Activated B cell treated with CpG ODN at 0.5 μM for 24 hours (primary cell): ENCODE measurements at regions not wholly inside any gene's neighbourhood (a gene's known extent, or its start where the extent isn't known, plus 50 kb on each side); places are given as distances from the start of the nearest gene placed in this dataset.

Experiments
- ATAC-seq: fragments of 200-7000 bp; cut with Tn5 transposase; one replicate; pipeline ENCODE4 v1.10.0; 2021; ENCODE audit warnings: low read depth, mild to moderate bottlenecking, moderate library complexity
- CTCF ChIA-PET: fragments of 350-600 bp; sonication (Branson Sonifier 250); formaldehyde crosslinking; loops from one replicate; lab custom pipeline; 2021; ENCODE audit warnings: antibody characterized with exemption; lab: Charles Lee
- POLR2A ChIA-PET: fragments of 350-600 bp; sonication (Branson Sonifier 250); formaldehyde crosslinking; loops from one replicate; lab custom pipeline; 2021; ENCODE audit warnings: antibody characterized with exemption; lab: Charles Lee
- DNase-seq: peaks from one replicate; pipeline ENCODE4 v3.0.0; 2022
- H3K27ac Mint-ChIP-seq: one replicate; pipeline ENCODE4 v1.8.0; 2020; ENCODE audit warnings: mixed read lengths
- H3K27me3 Mint-ChIP-seq: one replicate; pipeline ENCODE4 v1.8.0; 2021; ENCODE audit warnings: mixed read lengths
- H3K36me3 Mint-ChIP-seq: one replicate; pipeline ENCODE4 v1.8.0; 2021; ENCODE audit warnings: low read depth, mixed read lengths
- H3K4me1 Mint-ChIP-seq: one replicate; pipeline ENCODE4 v1.8.0; 2021; ENCODE audit warnings: mixed read lengths
- H3K4me3 Mint-ChIP-seq: one replicate; pipeline ENCODE4 v1.8.0; 2020; ENCODE audit warnings: mild to moderate bottlenecking, mixed read lengths
- H3K9me3 Mint-ChIP-seq: one replicate; pipeline ENCODE4 v1.8.0; 2020; ENCODE audit warnings: mixed read lengths
- intact Hi-C: fragments of 100-400 bp; cut with micrococcal nuclease; formaldehyde crosslinking; loops from one replicate; pipeline ENCODE4 v1.15.1; 2024
- TF ChIP-seq, protein P1 (sequence below): fragments of 200-600 bp; IDR thresholded peaks from one replicate; pipeline ENCODE4 v1.8.0; 2022; ENCODE audit warnings: antibody characterized with exemption, mild to moderate bottlenecking

DNA sequence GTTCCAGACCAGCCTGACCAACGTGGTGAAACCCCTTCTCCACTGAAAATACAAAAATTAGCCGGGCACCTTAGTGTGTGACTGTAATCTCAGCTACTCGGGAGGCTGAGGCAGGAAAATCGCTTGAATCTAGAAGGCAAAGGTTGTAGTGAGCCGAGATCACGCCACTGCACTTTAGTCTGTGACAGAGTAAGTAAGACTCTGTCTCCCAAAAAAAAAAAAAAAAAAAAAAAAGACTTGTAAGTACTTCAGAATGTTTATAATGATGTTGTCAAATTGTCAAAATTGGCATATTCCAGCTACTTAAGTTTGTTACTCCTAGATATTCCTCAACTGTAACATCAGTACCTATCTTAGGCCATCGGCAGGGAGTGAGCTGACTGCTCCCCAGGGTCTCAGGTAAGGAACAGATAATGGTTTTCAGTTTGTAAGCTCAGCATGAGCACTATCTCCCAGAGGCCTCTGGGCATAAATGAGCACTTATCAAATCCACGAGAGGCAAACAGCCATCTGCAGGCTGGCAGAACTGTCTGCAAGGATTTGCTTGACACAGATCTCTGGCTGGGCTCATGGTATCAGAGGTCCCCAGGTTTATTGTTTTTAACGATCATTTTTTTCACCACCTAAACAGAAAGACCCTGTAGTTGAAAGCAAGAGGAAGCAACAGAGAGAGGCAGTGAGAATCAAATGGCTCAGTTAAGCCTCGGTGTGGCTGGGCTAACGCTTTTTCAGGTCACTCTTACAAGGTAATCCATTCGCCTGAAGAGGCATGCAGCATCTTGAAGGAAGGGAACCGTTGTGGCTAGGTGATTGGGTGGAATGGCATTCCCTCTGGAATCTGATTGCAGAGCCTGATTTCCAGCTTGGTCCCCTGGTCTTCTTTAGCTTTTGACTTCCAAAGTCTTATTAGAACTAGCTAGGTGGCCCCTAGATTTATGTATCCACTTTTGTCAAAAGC, 115.9 kb downstream of the LY86 start:
- ATAC-seq: no peak
- Mint-ChIP-seq H3K36me3 (no peaks in the 10 kb centered on the region), H3K4me1 (no peaks in the 10 kb centered on the region), H3K4me3 (no peak overlapping the region), H3K27me3 (peaks cover 18% of the 10 kb centered on the region), H3K27ac (no peak overlapping the region), H3K9me3 (no peaks in the 10 kb centered on the region)
- ChIA-PET POLR2A (no interaction called here), CTCF (no interaction called here)
- TF ChIP-seq, protein P1, sequence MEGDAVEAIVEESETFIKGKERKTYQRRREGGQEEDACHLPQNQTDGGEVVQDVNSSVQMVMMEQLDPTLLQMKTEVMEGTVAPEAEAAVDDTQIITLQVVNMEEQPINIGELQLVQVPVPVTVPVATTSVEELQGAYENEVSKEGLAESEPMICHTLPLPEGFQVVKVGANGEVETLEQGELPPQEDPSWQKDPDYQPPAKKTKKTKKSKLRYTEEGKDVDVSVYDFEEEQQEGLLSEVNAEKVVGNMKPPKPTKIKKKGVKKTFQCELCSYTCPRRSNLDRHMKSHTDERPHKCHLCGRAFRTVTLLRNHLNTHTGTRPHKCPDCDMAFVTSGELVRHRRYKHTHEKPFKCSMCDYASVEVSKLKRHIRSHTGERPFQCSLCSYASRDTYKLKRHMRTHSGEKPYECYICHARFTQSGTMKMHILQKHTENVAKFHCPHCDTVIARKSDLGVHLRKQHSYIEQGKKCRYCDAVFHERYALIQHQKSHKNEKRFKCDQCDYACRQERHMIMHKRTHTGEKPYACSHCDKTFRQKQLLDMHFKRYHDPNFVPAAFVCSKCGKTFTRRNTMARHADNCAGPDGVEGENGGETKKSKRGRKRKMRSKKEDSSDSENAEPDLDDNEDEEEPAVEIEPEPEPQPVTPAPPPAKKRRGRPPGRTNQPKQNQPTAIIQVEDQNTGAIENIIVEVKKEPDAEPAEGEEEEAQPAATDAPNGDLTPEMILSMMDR: no peak
- DNase-seq: no peak
- intact Hi-C loops: no loop called here

DNA sequence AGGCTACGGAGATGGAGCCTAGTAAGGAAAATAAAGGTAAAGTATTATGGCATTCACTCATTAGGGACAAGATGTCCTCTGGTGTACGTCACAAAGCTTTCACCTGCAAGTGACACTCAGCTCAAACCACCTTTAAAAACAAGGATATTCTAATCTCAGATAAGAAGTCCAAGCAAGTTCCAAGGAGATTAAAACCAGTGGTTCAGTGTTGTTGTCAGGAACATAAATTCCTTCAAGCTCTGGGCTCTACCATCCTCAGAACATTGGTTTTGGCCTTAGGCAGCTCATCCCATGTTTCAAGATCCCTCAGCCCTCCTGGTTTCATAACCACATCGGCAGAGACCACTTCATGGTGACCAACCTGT, 116.5 kb downstream of the LY86 start:
- ATAC-seq (no peak), DNase-seq (no peak)
- H3K27ac Mint-ChIP-seq: no peak overlapping the region
- intact Hi-C loops: no loop called here
- POLR2A ChIA-PET: no interaction called here
- CTCF ChIA-PET: no interaction called here
- TF ChIP-seq, protein P1: no peak
- H3K9me3 Mint-ChIP-seq: no peaks in the 10 kb centered on the region
- peaks cover 15% of the 10 kb centered on the region for H3K27me3 Mint-ChIP-seq
- no peak overlapping the region for H3K4me3 Mint-ChIP-seq
- peaks cover under 1% of the 10 kb centered on the region for H3K4me1 Mint-ChIP-seq
- H3K36me3 Mint-ChIP-seq: no peaks in the 10 kb centered on the region

DNA sequence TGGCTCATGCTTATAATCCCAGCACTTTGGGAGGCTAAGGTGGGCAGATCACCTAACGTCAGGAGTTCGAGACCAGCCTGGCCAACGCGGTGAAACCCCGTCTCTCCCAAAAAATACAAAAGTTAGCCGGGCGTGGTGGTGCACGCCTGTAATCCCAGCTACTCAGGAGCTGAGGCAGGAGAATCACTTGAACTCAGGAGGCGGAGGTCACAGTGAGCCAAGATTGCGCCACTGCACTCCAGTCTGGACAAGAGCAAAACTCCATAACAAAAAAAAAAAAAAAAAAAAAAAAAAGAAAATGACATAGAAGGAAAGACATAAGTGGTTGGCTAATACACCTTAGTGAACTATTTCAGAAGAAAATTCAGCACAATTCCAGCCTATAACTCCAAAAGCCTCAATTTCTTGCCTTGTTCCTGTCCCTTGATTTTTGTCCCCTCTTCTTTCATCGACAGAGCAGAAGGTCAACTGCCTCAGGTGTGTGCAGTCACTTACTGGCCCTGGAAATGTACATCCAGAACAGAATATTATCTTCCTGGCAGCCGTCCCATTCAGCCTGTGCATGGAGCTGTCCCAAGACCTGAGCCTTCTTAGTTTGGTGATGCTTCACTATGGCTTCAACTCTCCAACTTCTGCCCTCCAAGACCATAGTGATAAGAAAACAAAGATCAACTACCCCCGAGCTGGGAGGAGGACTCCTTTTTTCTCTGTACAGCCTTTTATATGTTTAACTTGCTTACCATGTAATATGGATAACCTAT, 117.6 kb downstream of the LY86 start:
- no peaks in the 10 kb centered on the region for H3K9me3 Mint-ChIP-seq
- H3K4me1 Mint-ChIP-seq: peaks cover 9% of the 10 kb centered on the region
- intact Hi-C loops: no loop called here
- ATAC-seq (no peak), DNase-seq (no peak)
- no peak overlapping the region for H3K4me3 Mint-ChIP-seq
- TF ChIP-seq, protein P1: no peak
- CTCF ChIA-PET: interaction anchor here (1.4 kb wide), 1 partner anchor 9 kb away, joined by 6 read pairs; no protein-coding TSS in a partner anchor
- H3K27me3 Mint-ChIP-seq: peaks cover 8% of the 10 kb centered on the region
- POLR2A ChIA-PET: no interaction called here
- H3K27ac Mint-ChIP-seq: no peak overlapping the region
- H3K36me3 Mint-ChIP-seq: no peaks in the 10 kb centered on the region

DNA sequence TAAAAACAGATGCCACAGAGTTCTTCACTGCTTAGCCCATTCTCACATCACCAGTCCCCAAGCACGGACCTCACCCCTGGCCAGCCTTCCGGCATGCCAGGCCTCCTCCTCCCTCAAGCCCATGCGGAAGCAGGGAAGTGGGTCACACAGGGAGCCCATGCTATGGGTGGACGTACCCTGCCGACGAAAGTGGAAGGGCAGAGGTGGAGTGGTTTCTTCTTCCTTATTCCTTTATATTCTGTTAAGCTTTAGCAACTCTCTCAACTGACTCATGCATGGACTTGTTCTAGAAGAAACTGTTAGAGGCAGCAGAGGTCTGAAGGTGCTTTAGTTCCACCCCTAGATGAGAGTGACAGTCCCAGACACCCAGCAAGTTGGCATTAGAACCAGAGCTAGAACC, 118.6 kb downstream of the LY86 start:
- no peaks in the 10 kb centered on the region for H3K36me3 Mint-ChIP-seq
- DNase-seq (no peak), ATAC-seq (no peak)
- intact Hi-C loops: no loop called here
- TF ChIP-seq, protein P1: no peak
- H3K4me3 Mint-ChIP-seq: no peak overlapping the region
- no peaks in the 10 kb centered on the region for H3K27me3 Mint-ChIP-seq
- H3K9me3 Mint-ChIP-seq: no peaks in the 10 kb centered on the region
- CTCF ChIA-PET: interaction anchor here (1.4 kb wide), 1 partner anchor 10 kb away, joined by 6 read pairs; no protein-coding TSS in a partner anchor
- no peak overlapping the region for H3K27ac Mint-ChIP-seq
- POLR2A ChIA-PET: interaction anchor here (0.6 kb wide), 1 partner anchor 688 kb away, joined by 5 read pairs; no protein-coding TSS in a partner anchor
- H3K4me1 Mint-ChIP-seq: peaks cover 20% of the 10 kb centered on the region

DNA sequence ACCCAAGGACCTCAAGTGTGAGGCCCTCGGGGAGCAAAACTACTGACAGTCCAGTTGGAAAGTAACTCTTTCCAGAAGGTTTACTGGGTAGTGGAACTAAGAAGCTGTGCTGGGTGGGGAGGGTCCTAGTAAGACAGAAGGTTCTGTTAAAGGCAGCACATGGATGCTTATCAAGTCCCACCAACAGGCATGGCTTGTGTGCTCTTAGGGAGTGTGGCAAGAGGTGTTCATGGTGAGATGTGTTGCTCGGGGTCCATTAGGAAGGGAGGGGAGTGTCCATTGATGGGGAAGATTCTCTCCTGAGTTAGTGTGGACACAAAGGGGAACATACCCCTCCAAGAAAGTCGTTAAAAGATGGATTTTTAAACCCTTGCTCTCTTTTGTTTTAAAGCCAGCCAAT, 120.6 kb downstream of the LY86 start:
- no peak overlapping the region for H3K4me3 Mint-ChIP-seq
- H3K9me3 Mint-ChIP-seq: no peaks in the 10 kb centered on the region
- no peak for DNase-seq
- H3K27ac Mint-ChIP-seq: no peak overlapping the region
- H3K4me1 Mint-ChIP-seq: peaks cover 37% of the 10 kb centered on the region
- H3K27me3 Mint-ChIP-seq: peaks cover 7% of the 10 kb centered on the region
- intact Hi-C loops: no loop called here
- CTCF ChIA-PET: interaction anchor here (0.9 kb wide), 1 partner anchor 358 kb away, joined by 3 read pairs; no protein-coding TSS in a partner anchor
- H3K36me3 Mint-ChIP-seq: no peaks in the 10 kb centered on the region
- no peak for ATAC-seq
- POLR2A ChIA-PET: no interaction called here
- TF ChIP-seq, protein P1: no peak
